IMR-90 (cell line): ENCODE measurements at regions not wholly inside any gene's neighbourhood (a gene's known extent, or its start where the extent isn't known, plus 50 kb on each side); places are given as distances from the start of the nearest gene placed in this dataset.
A peak's percentile ranks its signal among the peaks of the same experiment; 100 is the strongest.

Experiments used
- BHLHE40 ChIP-seq: fragments of 150-350 bp; IDR thresholded peaks from 2 replicates; pipeline ENCODE4 v1.6.1; 2016; ENCODE audit warnings: mild to moderate bottlenecking, low read depth, low read length
- CEBPB ChIP-seq: IDR thresholded peaks from 2 replicates; pipeline ENCODE4 v1.6.1; 2012; ENCODE audit warnings: low read depth, low read length, improper control_type of control experiment
- FOS ChIP-seq: fragments of 150-350 bp; IDR thresholded peaks from 2 replicates; pipeline ENCODE4 v1.6.1; 2016; ENCODE audit warnings: low read depth, low read length
- MAFK ChIP-seq: IDR thresholded peaks from 2 replicates; pipeline ENCODE4 v1.6.1; 2012; ENCODE audit warnings: low read depth, low read length, improper control_type of control experiment
- MAZ ChIP-seq: IDR thresholded peaks from 2 replicates; pipeline ENCODE4 v1.6.1; 2012; ENCODE audit warnings: low read depth, mild to moderate bottlenecking, low read length, improper control_type of control experiment, moderate library complexity, borderline replicate concordance
- NFE2L2 ChIP-seq: fragments of 150-350 bp; IDR thresholded peaks from 2 replicates; pipeline ENCODE4 v1.6.1; 2016; ENCODE audit warnings: low read depth, mild to moderate bottlenecking, low read length
- POLR2A ChIP-seq: IDR thresholded peaks from 2 replicates; pipeline ENCODE4 v1.6.1; 2012; ENCODE audit warnings: mild to moderate bottlenecking, low read depth, low read length
- RAD21 ChIP-seq: IDR thresholded peaks from 2 replicates; pipeline ENCODE4 v1.6.1; 2012; ENCODE audit warnings: low read length, improper control_type of control experiment
- RCOR1 ChIP-seq: IDR thresholded peaks from 2 replicates; pipeline ENCODE4 v1.6.1; 2012; ENCODE audit warnings: mild to moderate bottlenecking, low read length, improper control_type of control experiment; ENCODE audit not compliant: insufficient replicate concordance
- RFX5 ChIP-seq: IDR thresholded peaks from 2 replicates; pipeline ENCODE4 v1.8.0; 2012; ENCODE audit warnings: low read depth, mild to moderate bottlenecking, low read length, moderate library complexity
- SMC3 ChIP-seq: fragments of 150-350 bp; IDR thresholded peaks from 2 replicates; pipeline ENCODE4 v1.6.1; 2016; ENCODE audit warnings: low read depth, mild to moderate bottlenecking, antibody characterized with exemption, low read length, moderate library complexity
- TF ChIP-seq, protein P1 (sequence below): conservative IDR thresholded peaks from 2 replicates; pipeline ENCODE4 v1.5.1; 2012; ENCODE audit warnings: mild to moderate bottlenecking, low read depth, low read length, improper control_type of control experiment
- TF ChIP-seq, protein P2 (sequence below): fragments of 150-350 bp; IDR thresholded peaks from 2 replicates; pipeline ENCODE4 v1.6.1; 2017; ENCODE audit warnings: mild to moderate bottlenecking, antibody characterized with exemption, low read length, low read depth
- TF ChIP-seq, protein P3 (sequence below): fragments of 150-350 bp; IDR thresholded peaks from 2 replicates; pipeline ENCODE4 v1.6.1; 2016; ENCODE audit warnings: low read depth, mild to moderate bottlenecking, low read length, moderate library complexity, borderline replicate concordance

DNA sequence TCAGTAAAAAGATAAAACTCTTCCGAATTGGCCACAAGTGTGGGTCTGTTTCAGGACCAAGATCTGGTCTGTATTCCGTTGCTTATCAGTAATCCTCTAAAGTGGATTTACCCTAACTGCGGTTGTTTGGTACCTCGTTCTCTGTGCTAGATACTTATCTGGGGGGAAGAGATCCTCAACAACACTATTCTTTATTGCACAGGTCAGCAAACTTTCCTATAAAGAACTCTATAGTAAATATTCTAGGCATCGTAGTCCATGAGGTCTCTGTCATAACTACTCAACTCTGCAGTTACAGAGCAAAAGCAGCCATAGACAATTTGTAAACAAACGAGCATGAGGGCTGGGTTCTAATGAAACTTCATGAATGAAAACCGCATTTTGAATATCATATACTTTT is 335.8 kb upstream of the KIF2A start:
- TF ChIP-seq, protein P1, sequence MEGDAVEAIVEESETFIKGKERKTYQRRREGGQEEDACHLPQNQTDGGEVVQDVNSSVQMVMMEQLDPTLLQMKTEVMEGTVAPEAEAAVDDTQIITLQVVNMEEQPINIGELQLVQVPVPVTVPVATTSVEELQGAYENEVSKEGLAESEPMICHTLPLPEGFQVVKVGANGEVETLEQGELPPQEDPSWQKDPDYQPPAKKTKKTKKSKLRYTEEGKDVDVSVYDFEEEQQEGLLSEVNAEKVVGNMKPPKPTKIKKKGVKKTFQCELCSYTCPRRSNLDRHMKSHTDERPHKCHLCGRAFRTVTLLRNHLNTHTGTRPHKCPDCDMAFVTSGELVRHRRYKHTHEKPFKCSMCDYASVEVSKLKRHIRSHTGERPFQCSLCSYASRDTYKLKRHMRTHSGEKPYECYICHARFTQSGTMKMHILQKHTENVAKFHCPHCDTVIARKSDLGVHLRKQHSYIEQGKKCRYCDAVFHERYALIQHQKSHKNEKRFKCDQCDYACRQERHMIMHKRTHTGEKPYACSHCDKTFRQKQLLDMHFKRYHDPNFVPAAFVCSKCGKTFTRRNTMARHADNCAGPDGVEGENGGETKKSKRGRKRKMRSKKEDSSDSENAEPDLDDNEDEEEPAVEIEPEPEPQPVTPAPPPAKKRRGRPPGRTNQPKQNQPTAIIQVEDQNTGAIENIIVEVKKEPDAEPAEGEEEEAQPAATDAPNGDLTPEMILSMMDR, result no peak
- no peak for TF ChIP-seq POLR2A
- TF ChIP-seq RAD21, result no peak
- TF ChIP-seq NFE2L2, result no peak
- TF ChIP-seq FOS, result no peak
- TF ChIP-seq MAZ, result no peak
- TF ChIP-seq, protein P2, sequence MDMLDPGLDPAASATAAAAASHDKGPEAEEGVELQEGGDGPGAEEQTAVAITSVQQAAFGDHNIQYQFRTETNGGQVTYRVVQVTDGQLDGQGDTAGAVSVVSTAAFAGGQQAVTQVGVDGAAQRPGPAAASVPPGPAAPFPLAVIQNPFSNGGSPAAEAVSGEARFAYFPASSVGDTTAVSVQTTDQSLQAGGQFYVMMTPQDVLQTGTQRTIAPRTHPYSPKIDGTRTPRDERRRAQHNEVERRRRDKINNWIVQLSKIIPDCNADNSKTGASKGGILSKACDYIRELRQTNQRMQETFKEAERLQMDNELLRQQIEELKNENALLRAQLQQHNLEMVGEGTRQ, result no peak
- TF ChIP-seq SMC3, result no peak
- TF ChIP-seq RCOR1, result no peak
- TF ChIP-seq CEBPB, result no peak
- peak; percentile 44; the same call in 1 of the 2 replicates for TF ChIP-seq MAFK
- no peak for TF ChIP-seq BHLHE40
- no peak for TF ChIP-seq RFX5
- TF ChIP-seq, protein P3, sequence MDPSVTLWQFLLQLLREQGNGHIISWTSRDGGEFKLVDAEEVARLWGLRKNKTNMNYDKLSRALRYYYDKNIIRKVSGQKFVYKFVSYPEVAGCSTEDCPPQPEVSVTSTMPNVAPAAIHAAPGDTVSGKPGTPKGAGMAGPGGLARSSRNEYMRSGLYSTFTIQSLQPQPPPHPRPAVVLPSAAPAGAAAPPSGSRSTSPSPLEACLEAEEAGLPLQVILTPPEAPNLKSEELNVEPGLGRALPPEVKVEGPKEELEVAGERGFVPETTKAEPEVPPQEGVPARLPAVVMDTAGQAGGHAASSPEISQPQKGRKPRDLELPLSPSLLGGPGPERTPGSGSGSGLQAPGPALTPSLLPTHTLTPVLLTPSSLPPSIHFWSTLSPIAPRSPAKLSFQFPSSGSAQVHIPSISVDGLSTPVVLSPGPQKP, result no peak
